ENCODE measurements at regions not wholly inside any gene's neighbourhood (a gene's known extent, or its start where the extent isn't known, plus 50 kb on each side); places are given as distances from the start of the nearest gene placed in this dataset.

DNA sequence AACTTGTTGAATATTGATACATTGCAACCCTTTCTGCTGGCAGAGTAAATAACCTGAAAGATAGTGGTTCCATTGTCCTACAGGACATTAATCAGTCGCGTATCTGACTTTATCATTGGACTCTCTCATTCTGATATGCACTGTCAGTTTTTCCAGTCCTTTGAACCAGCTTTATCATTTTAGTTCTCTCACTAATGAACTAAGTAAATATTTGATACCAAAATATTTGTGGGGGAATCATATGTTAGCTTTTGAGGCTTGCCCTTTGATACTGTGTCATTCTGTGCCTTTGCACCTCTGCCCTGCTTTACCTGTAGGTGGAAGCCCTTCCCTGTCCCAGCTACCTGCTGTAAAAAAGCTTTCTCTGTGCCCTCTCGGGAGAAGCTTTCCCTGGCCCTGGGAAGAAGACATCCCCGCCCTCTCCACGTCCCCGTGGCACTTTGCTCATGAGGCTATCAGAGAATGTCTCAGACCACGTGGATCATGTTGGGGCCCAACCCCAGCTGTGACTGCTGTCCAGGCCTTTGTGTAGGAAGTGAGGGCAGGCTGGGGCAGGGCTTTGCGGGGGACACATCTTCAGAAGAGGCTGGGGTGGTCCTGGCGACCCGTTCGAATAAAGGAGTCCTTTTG, 117.8 kb upstream of the NXT1 start:
- no peaks in the 10 kb centered on the region for H3K9me1 ChIP-seq (replicated peaks; ENCODE audit: control insufficient read depth, extremely low read depth, insufficient read depth, low read length)
- H3K36me3 ChIP-seq (ENCODE audit: control insufficient read depth in 2 of 2, extremely low read depth in 1 of 2, insufficient read depth in 2 of 2, low read length in 2 of 2): no peaks in the 10 kb centered on the region
- no peak overlapping the region for H3K27ac ChIP-seq (ENCODE audit: insufficient read depth, low read depth, low read length)
- no peak overlapping the region for H3K4me2 ChIP-seq (ENCODE audit: insufficient read depth, low read length)
- POLR2A ChIA-PET: no interaction called here
- TF ChIP-seq GATA2 (IDR thresholded peaks at IDR 0.05; ENCODE audit: insufficient read depth, insufficient read length, low read depth, low read length) (no peak), CTCF (IDR thresholded peaks at IDR 0.05; ENCODE audit: extremely low read depth in 1 of 2, insufficient read depth in 1 of 2, low read depth in 1 of 2, low read length in 2 of 2) (no peak)
- H3K27me3 ChIP-seq (ENCODE audit: control insufficient read depth in 2 of 2, insufficient read depth in 2 of 2, low read length in 2 of 2): peaks cover 2 to 4% of the 10 kb centered on the region in 2 experiments
- no peak overlapping the region for H3K4me3 ChIP-seq (replicated peaks in 1 of 3; ENCODE audit: insufficient read depth in 1 of 3, low read depth in 1 of 3, low read length in 3 of 3)
- DNase-seq (ENCODE audit: low read depth, low spot score) (no peak), FAIRE-seq (no peak)
- CTCF ChIA-PET: interaction anchor here (0.7 to 2.9 kb wide), 4 partner anchors 13 to 182 kb away, joined by 3 to 20 read pairs (median 4); no protein-coding TSS in a partner anchor
- no peak overlapping the region for H3K9ac ChIP-seq (replicated peaks; ENCODE audit: extremely low read depth, insufficient read depth, low read length)
- no peaks in the 10 kb centered on the region for H3K9me3 ChIP-seq (replicated peaks; ENCODE audit: control insufficient read depth, insufficient read depth, low read length)
- intact Hi-C loops (cut with micrococcal nuclease) (loop anchor here (5.0 kb wide), 1 partner anchor 80 kb away; no protein-coding TSS in a partner anchor), dilution Hi-C loops (cut with MboI; ENCODE audit: extremely low pct_ligation_motif_present, low sequenced_read_pairs) (no loop called here)
- H2AFZ ChIP-seq (ENCODE audit: low read depth, low read length): no peak overlapping the region
- H3K79me2 ChIP-seq (ENCODE audit: control insufficient read depth, insufficient read depth, low read length): no peaks in the 10 kb centered on the region
- peaks cover 5% of the 10 kb centered on the region for H3K4me1 ChIP-seq (ENCODE audit: control insufficient read depth, extremely low read depth, insufficient read depth, low read length)
- H4K20me1 ChIP-seq (replicated peaks; ENCODE audit: control insufficient read depth, extremely low read depth, insufficient read depth, low read length): no peaks in the 10 kb centered on the region
- BruUV-seq (replicated peaks): no TSS peak

- ChIA-PET POLR2A (no interaction called here), CTCF (interaction anchor here (0.7 to 2.9 kb wide), 4 partner anchors 14 to 182 kb away, joined by 3 to 20 read pairs (median 4); no protein-coding TSS in a partner anchor)
- H3K27ac ChIP-seq (ENCODE audit: insufficient read depth, low read depth, low read length): no peak overlapping the region
These were observed 118.4 kb upstream of the NXT1 start for GRCh38 chr20:23232219-23232581.

More at GRCh38 chr20:23232219-23232581, 118.4 kb upstream of the NXT1 start:
- BruUV-seq (replicated peaks): no TSS peak
- dilution Hi-C loops (cut with MboI; ENCODE audit: extremely low pct_ligation_motif_present, low sequenced_read_pairs): no loop called here
- no peak overlapping the region for H3K4me3 ChIP-seq (replicated peaks in 1 of 3; ENCODE audit: insufficient read depth in 1 of 3, low read depth in 1 of 3, low read length in 3 of 3)
- no peak overlapping the region for H2AFZ ChIP-seq (ENCODE audit: low read depth, low read length)
- intact Hi-C loops (cut with micrococcal nuclease): loop anchor here (5.0 kb wide), 1 partner anchor 80 kb away; no protein-coding TSS in a partner anchor
- peaks cover 2 to 4% of the 10 kb centered on the region in 2 experiments for H3K27me3 ChIP-seq (ENCODE audit: control insufficient read depth in 2 of 2, insufficient read depth in 2 of 2, low read length in 2 of 2)
- H3K36me3 ChIP-seq (ENCODE audit: control insufficient read depth in 2 of 2, extremely low read depth in 1 of 2, insufficient read depth in 2 of 2, low read length in 2 of 2): no peaks in the 10 kb centered on the region
- H3K4me1 ChIP-seq (ENCODE audit: control insufficient read depth, extremely low read depth, insufficient read depth, low read length): peaks cover 8% of the 10 kb centered on the region
- H3K9me1 ChIP-seq (replicated peaks; ENCODE audit: control insufficient read depth, extremely low read depth, insufficient read depth, low read length): no peaks in the 10 kb centered on the region
- no peak for DNase-seq (ENCODE audit: low read depth, low spot score)
- FAIRE-seq: no peak
- no peaks in the 10 kb centered on the region for H3K79me2 ChIP-seq (ENCODE audit: control insufficient read depth, insufficient read depth, low read length)
- no peak overlapping the region for H3K9ac ChIP-seq (replicated peaks; ENCODE audit: extremely low read depth, insufficient read depth, low read length)
- no peaks in the 10 kb centered on the region for H4K20me1 ChIP-seq (replicated peaks; ENCODE audit: control insufficient read depth, extremely low read depth, insufficient read depth, low read length)
- no peaks in the 10 kb centered on the region for H3K9me3 ChIP-seq (replicated peaks; ENCODE audit: control insufficient read depth, insufficient read depth, low read length)
- no peak overlapping the region for H3K4me2 ChIP-seq (ENCODE audit: insufficient read depth, low read length)
- no peak for TF ChIP-seq MYC (IDR thresholded peaks at IDR 0.05; ENCODE audit: low read depth, low read length)
- TF ChIP-seq POLR2AphosphoS5 (IDR thresholded peaks at IDR 0.05; ENCODE audit: insufficient read depth, low read depth, low read length): no peak
- TF ChIP-seq, protein P1, sequence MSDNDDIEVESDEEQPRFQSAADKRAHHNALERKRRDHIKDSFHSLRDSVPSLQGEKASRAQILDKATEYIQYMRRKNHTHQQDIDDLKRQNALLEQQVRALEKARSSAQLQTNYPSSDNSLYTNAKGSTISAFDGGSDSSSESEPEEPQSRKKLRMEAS (IDR thresholded peaks at IDR 0.05; ENCODE audit: insufficient read depth, insufficient read length): no peak
- TF ChIP-seq GATA2 (IDR thresholded peaks at IDR 0.05; ENCODE audit: insufficient read depth, insufficient read length, low read depth, low read length): no peak
- TF ChIP-seq EZH2 (IDR thresholded peaks at IDR 0.05; ENCODE audit: borderline replicate concordance, low read depth, low read length, severe bottlenecking): no peak
- no peak for TF ChIP-seq POLR2A (IDR thresholded peaks at IDR 0.05; ENCODE audit: low read depth, low read length)
- TF ChIP-seq CTCF (IDR thresholded peaks at IDR 0.05; ENCODE audit: extremely low read depth in 1 of 2, insufficient read depth in 1 of 2, low read depth in 1 of 2, low read length in 2 of 2): no peak
- TF ChIP-seq FOS (IDR thresholded peaks at IDR 0.05; ENCODE audit: borderline replicate concordance, insufficient read depth, low read length): no peak
- TF ChIP-seq JUN (IDR thresholded peaks at IDR 0.05; ENCODE audit: borderline replicate concordance, insufficient read depth, insufficient read length, low read depth): no peak

Data from endothelial cell of umbilical vein (primary cell).